ENCODE measurements at regions not wholly inside any gene's neighbourhood (a gene's known extent, or its start where the extent isn't known, plus 50 kb on each side); places are given as distances from the start of the nearest gene placed in this dataset.
"Not testable (repeated sequence)": the region's sequence is repeated elsewhere in the genome, so short reads cannot be mapped to it uniquely, and the experiment has no call there.

- in situ Hi-C loops (cut with HindIII; ENCODE audit: low sequenced_read_pairs): no loop called here
Observed at GRCh38 chr16:72646615-72647014, 401.3 kb downstream of the ZFHX3 start.

GRCh38 chr16:72645538-72645937 is 402.4 kb downstream of the ZFHX3 start:
- in situ Hi-C loops (cut with HindIII; ENCODE audit: low sequenced_read_pairs): no loop called here
- no peak for DNase-seq (ENCODE audit: low read depth, low spot score)
- TF ChIP-seq CTCF (IDR thresholded peaks at IDR 0.05; ENCODE audit: low read depth, low read length): no peak
- H3K4me3 ChIP-seq (ENCODE audit: low read depth, low read length): no peak overlapping the region

More at GRCh38 chr16:72646615-72647014, 401.3 kb downstream of the ZFHX3 start:
- DNase-seq (ENCODE audit: low read depth, low spot score): no peak
- no peak for TF ChIP-seq CTCF (IDR thresholded peaks at IDR 0.05; ENCODE audit: low read depth, low read length)
- no peak overlapping the region for H3K4me3 ChIP-seq (ENCODE audit: low read depth, low read length)

- in situ Hi-C loops (cut with HindIII; ENCODE audit: low sequenced_read_pairs): no loop called here
- no peak for TF ChIP-seq CTCF (IDR thresholded peaks at IDR 0.05; ENCODE audit: low read depth, low read length)
- H3K4me3 ChIP-seq (ENCODE audit: low read depth, low read length): no peak overlapping the region
- no peak for DNase-seq (ENCODE audit: low read depth, low spot score)
Observed at GRCh38 chr16:72644911-72645310, 403.0 kb downstream of the ZFHX3 start.

GRCh38 chr16:72639494-72639893 is 408.4 kb downstream of the ZFHX3 start:
- no peak for DNase-seq (ENCODE audit: low read depth, low spot score)
- in situ Hi-C loops (cut with HindIII; ENCODE audit: low sequenced_read_pairs): no loop called here
- H3K4me3 ChIP-seq (ENCODE audit: low read depth, low read length): no peak overlapping the region
- no peak for TF ChIP-seq CTCF (IDR thresholded peaks at IDR 0.05; ENCODE audit: low read depth, low read length)

DNA sequence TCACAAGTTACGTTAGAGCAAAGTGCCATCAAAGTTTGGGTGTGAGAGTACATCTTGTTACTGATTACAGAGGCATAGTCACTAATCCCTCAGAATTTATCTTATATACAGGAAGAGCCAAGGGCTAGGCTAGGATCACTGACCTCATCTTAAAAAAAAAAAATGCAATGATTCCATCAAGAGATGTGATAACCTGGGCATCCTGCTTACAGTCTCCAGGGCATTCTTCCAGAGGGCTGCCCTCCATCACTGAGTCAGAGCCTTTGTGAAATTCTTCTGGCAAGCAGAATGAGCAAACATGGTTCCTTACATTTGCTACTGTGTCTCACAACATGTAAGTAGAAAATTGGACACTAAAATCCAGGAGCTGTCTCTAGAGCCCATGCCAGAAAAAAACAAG is 410.6 kb downstream of the ZFHX3 start:
- in situ Hi-C loops (cut with HindIII; ENCODE audit: low sequenced_read_pairs): no loop called here
- TF ChIP-seq CTCF (IDR thresholded peaks at IDR 0.05; ENCODE audit: low read depth, low read length): no peak
- no peak overlapping the region for H3K4me3 ChIP-seq (ENCODE audit: low read depth, low read length)
- DNase-seq (ENCODE audit: low read depth, low spot score): peak; percentile 58

DNA sequence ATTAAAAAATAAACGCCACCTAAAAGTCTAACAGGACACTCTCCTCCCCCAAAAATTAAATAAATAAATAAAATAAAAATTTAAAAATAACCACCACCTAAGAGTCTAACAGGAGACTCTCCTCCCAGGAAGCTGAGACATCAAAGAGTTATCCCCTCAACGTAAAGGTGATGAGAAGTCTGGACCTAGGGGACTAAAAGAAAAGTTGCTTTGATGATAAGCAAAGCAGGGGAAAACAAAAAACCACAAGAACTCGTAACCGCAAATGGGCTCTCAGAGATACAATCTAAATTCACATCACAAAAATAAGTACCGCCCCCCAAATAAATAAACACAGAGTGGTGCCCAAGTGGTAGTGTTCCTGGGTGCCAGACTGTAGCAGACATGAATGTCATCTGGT is 412.2 kb downstream of the ZFHX3 start:
- no peak for TF ChIP-seq CTCF (IDR thresholded peaks at IDR 0.05; ENCODE audit: low read depth, low read length)
- H3K4me3 ChIP-seq (ENCODE audit: low read depth, low read length): no peak overlapping the region
- in situ Hi-C loops (cut with HindIII; ENCODE audit: low sequenced_read_pairs): no loop called here
- no peak for DNase-seq (ENCODE audit: low read depth, low spot score)

DNA sequence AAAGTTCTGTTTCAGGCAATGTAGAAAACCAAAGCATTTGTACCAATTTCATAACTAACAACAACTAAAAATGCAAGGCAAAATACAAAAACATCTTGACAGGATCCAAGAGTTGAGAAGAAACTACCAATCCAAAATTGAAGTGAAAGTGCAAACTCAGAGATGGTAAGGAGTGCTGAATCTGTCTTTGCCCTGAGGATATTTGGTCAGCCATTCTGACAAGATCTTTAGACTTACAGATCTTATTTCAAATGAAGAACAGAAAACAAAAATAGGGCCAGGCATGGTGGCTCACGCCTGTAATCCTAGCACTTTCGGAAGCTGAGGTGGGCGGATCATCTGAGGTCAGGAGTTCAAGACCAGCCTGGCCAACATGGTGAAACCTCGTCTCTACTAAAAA is 412.8 kb downstream of the ZFHX3 start:
- in situ Hi-C loops (cut with HindIII; ENCODE audit: low sequenced_read_pairs): no loop called here
- TF ChIP-seq CTCF (IDR thresholded peaks at IDR 0.05; ENCODE audit: low read depth, low read length): no peak
- no peak for DNase-seq (ENCODE audit: low read depth, low spot score)
- no peak overlapping the region for H3K4me3 ChIP-seq (ENCODE audit: low read depth, low read length)

GRCh38 chr16:72627182-72627896 is 420.6 kb downstream of the ZFHX3 start:
- in situ Hi-C loops (cut with HindIII; ENCODE audit: low sequenced_read_pairs); DNase-seq (ENCODE audit: low read depth, low spot score); H3K4me3 ChIP-seq (ENCODE audit: low read depth, low read length): not testable (repeated sequence)

Measured in astrocyte of the spinal cord (primary cell).